GM12892 (cell line): ENCODE measurements at regions not wholly inside any gene's neighbourhood (a gene's known extent, or its start where the extent isn't known, plus 50 kb on each side); places are given as distances from the start of the nearest gene placed in this dataset.
A peak's percentile ranks its signal among the peaks of the same experiment; 100 is the strongest.

Experiments used
- DNase-seq: peaks from one replicate; pipeline ENCODE4 v3.0.0; 2011; ENCODE audit not compliant: insufficient read length
- FAIRE-seq: peaks from 2 replicates; lab custom pipeline; 2011; peaks lifted over from hg19 to GRCh38; lab: Jason Lieb, UNC
- POLR2A ChIP-seq: IDR thresholded peaks from 2 replicates; pipeline ENCODE4 v1.6.1; 2011; ENCODE audit warnings: low read depth, low read length, control low read depth
- POLR2AphosphoS5 ChIP-seq: IDR thresholded peaks from 2 replicates; pipeline ENCODE4 v1.6.1; 2011; ENCODE audit warnings: low read depth, low read length, control low read depth
- TAF1 ChIP-seq: IDR thresholded peaks from 2 replicates; pipeline ENCODE4 v1.6.1; 2011; ENCODE audit warnings: low read depth, mild to moderate bottlenecking, control low read depth, low read length, borderline replicate concordance

DNA sequence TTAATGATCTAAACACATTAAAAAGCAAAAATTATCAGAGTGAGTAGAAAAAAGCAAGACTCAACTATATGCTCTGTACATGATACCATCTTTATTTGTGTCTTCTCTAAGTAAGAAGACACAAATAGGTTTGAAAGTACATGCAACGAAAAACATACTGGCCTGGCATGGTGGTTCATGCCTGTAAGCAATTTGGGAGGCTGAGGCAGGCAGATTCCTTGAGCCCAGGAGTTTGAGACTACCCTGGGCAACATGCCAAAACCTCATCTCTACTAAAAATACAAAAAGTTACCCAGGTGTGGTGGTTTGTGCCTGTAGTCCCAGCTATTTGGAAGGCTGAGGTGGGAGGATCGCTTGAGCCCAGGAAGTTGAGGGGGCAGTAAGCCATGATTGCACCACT lies 78.1 kb upstream of the TOMM7 start:
- DNase-seq (no peak), FAIRE-seq (peak; percentile 21)
- TF ChIP-seq POLR2A (no peak), POLR2AphosphoS5 (no peak), TAF1 (no peak)

DNA sequence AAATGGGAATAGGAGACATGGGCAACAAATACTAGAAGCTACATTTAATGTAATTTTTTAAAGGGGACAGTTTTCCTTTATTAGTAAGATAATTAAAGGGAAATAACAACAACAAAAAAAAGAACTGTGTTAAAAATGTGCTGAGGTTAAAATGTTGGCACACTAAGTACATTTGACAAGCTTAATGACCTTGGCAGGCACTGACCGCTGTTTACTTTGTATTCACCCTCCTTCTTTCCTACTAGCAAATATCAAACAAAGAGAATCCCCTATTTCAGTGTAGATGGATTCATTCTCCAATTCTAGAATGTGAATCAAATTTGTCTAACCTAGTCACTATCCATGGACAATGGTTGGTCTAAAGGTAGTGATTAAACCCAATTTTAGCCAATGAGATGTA lies 77.5 kb upstream of the TOMM7 start:
- TF ChIP-seq TAF1 (no peak), POLR2A (no peak), POLR2AphosphoS5 (no peak)
- FAIRE-seq (no peak), DNase-seq (no peak)

DNA sequence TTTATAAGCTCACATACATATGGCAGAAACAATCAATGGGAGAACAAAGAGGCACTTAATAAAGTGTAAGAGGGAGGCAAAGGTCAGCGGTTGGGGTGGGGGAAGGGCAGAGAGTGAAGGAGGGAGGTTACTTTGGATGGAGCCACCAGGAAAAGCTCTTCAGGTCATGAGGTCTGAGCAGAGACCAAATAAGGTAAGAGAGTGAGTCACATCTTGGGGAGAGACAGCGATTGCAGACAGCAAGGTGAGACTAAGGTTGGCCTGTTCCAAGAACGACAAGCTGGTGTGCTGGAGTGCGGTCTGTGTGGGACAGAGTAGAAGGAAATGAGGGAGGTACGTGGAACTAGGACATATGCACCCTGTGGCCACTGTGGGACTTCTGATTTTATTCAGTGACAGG lies 74.3 kb upstream of the TOMM7 start:
- FAIRE-seq, result no peak

DNA sequence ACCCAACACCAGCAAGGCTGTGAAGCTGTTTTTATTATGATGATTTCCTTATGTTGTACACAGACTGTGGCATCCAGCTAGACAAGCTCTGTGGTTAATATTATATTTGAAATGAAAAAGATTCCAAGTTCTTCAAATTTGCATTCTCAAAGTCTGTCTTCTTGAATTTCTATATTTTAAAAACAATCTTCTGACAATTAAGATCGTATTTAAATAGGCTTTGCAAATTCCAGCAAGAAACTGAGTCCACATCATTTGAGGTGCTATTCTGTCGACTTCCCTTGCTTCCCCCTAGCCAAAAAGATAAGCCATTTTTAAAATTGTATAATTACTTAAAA lies 73.1 kb upstream of the TOMM7 start:
- DNase-seq (no peak), FAIRE-seq (no peak)
- TF ChIP-seq POLR2A (no peak), POLR2AphosphoS5 (no peak), TAF1 (no peak)

More for the DNA sequence above, 74.3 kb upstream of the TOMM7 start:
- TF ChIP-seq POLR2AphosphoS5, result no peak
- TF ChIP-seq TAF1, result no peak
- DNase-seq, result no peak

DNA sequence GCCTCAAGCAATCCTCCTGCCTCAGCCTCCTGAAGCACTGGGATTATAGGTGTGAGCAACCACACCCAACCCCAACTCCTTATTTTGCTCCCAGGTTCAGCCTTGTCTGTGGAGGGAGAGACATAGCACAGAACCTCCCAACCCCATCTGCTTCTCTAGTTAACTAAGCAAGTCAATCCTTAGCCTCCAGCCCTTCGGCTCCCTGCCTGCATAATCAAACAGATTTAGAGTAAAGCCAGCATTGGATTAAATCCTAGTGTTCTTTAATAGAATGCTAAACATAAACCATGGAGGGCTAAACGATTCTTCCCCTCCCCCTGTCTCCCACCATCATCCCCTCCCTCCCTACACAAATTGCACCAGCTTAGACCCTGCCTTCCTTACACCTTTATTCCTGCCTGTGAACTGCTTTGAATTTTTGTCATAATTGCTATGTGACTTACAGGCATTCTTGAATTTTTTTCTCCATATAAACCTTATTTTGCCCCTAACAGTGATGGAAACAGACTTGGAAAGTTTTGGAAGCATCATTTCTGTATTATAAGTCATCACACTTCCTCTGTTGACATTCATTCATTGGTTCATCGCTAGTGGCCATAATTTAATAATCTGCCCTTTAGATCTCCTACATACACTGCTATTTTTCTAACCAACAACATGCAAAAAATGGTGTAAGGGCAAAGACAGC lies 72.6 kb upstream of the TOMM7 start:
- FAIRE-seq, result no peak
- no peak for TF ChIP-seq TAF1
- no peak for TF ChIP-seq POLR2A
- no peak for TF ChIP-seq POLR2AphosphoS5
- DNase-seq, result no peak

DNA sequence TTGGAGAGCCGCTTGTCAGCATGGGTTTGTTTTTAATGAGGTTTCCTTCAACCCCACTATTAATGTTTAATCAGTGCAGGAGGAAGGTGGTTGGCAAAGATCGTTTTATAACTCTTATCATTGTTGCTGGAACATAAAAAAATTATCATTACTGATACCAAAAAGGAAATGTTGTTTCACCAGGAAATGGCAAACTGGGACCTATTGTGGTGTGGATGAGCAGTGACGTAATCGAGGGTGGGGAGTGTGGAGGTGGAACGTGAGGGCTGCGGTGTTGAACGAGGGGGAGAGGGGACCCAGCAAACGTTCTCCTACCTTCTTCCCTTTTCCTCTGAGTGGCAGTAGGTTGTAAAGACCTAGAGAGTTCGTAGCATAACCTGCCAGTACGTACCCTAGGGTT lies 71.9 kb upstream of the TOMM7 start:
- DNase-seq (no peak), FAIRE-seq (no peak)
- TF ChIP-seq POLR2AphosphoS5, result no peak
- TF ChIP-seq TAF1, result no peak
- TF ChIP-seq POLR2A, result no peak

DNA sequence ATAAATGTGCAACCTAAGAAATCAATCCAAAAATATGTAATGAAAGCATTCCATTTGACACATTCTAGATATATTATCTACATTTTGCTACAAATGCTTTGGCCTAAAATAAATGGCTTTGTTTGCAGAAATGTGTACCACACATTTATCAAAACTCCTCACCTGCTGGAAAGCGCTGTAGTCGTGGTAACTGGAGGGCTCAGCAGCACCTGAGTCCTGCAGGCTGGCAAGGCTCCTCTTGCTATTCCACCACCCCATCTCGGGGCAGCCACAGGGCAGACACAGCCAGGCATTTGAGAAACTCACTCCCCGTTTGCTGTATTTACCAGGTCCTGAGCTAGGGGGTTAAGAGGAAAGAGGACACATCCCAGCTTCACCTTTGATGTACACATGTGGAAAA lies 68.1 kb upstream of the TOMM7 start:
- FAIRE-seq (no peak), DNase-seq (no peak)
- TF ChIP-seq POLR2A, result no peak
- no peak for TF ChIP-seq POLR2AphosphoS5
- no peak for TF ChIP-seq TAF1

DNA sequence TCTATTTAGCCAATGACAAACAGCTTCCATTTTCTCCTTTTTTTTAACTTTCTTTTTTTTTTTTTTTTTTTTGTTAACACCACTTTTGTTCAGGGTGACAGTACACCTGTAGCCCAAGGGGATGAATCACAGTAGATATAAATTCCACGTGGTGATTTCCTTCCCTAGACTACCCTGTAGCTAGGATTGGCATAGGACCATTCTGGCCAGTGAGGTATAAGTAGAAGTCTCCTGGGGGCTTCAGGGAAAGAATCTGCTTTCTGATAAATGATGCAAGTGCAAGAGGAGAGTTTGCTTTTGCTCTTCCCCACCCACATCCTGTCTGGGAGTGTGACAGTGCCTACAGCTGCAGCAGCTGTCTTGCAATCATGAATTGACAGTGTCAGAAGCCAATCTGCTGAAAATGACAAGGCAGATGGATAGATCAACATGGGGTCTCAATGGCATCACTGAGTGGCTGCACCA lies 63.2 kb upstream of the TOMM7 start:
- DNase-seq (peak; percentile 40), FAIRE-seq (peak; percentile 97)
- TF ChIP-seq TAF1 (no peak; the same call in 1 of the 2 replicates), POLR2A (peak; percentile 28; the same call in 1 of the 2 replicates), POLR2AphosphoS5 (peak; percentile 62; the same call in 1 of the 2 replicates)

DNA sequence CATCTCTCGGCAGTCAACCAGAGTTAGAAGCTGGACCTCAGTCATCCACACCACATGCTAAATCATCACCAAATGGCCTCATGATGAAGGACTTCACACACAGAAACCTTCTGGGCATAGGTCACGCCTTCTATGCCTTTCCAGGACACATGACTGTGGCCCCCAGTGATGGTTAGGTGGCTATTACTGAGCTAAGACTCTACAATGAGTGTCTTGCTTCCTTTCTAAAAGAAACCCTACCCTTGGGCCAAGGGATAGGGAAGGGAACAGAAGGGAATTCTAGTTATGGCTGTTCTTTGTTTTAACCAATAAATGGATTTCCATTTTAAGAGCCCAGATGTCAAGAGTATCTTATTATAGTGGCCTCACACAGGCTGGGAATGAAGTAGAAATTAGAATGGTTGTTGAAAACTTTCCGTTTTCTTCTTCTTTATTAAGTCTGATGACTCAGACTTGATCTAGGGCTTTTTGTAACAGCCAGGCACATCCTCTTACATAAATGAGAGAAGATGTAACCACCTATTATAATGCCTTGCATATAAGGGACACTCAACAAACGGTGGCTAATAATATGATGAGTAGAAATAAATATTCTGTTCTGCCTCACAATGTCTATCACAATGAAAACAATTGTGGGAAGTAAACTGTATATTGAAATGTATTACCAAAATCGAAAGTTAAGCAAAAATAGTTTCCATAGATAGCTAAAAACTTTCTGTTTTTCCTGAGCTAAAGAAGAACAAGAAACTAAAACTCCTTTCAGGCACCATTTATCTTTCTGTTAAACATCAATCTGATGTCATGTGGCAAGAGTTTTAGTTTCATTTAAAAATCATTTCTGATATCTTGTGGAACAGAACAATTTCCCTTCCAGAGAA lies 62.5 kb upstream of the TOMM7 start:
- DNase-seq, result no peak
- TF ChIP-seq TAF1 (no peak), POLR2AphosphoS5 (no peak), POLR2A (no peak)
- peak; percentile 92 for FAIRE-seq

DNA sequence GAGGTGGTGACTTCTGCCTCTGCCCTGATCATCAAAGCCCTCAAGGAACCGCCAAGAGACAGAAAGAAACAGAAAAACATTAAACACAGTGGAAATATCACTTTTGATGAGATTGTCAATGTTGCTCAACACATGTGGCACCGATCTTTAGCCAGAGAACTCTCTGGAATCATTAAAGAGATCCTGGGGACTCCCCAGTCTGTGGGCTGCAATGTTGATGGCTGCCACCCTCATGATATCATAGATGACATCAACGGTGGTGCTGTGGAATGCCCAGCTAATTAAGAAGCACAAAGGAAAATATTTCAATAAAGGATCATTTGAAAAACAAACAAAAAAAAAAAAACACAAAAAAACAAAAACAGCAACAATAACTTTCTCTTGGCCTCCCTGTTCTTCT lies 59.5 kb upstream of the TOMM7 start:
- DNase-seq, result no peak
- TF ChIP-seq POLR2AphosphoS5 (no peak), POLR2A (no peak), TAF1 (no peak)
- peak; percentile 44 for FAIRE-seq

DNA sequence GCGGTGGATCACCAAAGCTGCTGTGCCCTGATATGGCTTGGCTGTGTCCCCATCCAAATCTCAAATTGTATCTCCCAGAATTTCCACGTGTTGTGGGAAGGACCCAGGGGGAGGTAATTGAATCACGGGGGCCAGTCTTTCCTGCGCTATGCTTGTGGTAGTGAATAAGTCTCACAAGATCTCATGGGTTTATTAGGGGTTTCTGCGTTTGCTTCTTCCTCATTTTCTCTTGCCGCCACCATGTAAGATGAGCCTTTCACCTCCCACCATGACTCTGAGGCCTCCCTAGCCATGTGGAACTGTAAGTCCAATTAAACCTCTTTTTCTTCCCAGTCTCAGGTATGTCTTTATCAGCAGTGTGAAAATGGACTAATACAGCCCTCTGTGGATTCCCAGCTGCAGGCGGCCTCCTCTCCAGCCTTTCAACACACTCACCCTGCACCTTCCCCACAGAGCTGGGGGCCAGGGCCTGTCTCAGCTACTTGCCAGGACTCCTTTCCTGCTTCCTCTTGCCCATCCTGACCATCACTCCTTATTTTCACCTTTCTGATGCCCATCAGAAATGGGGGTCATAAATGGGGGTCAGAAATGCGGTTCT lies 57.2 kb upstream of the TOMM7 start:
- no peak for DNase-seq
- no peak for TF ChIP-seq POLR2A
- FAIRE-seq, result no peak

DNA sequence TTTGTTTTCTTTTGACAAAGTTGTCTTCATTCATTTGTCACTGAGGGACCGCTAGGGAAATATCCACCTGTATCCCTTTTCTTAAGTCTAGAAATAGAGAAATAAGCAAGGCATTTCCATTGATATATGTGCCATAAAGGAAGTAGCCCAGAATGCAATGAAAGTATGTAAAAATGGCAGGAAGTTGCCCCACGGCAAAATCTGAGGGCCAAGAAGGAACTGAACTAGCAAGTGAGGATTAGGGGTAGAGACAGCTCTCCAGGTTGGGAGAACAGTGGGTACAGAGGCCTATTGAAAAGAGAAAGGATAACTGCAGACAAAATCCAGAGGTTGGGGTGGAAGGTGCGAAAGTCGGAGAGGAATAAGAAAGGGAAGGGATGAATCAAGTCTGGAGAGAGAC lies 56.6 kb upstream of the TOMM7 start:
- DNase-seq (no peak), FAIRE-seq (peak; percentile 14)
- TF ChIP-seq POLR2AphosphoS5 (no peak), TAF1 (no peak), POLR2A (no peak)
